Head of caudate nucleus (tissue), 42 donors: ENCODE measurements at regions not wholly inside any gene's neighbourhood (a gene's known extent, or its start where the extent isn't known, plus 50 kb on each side); places are given as distances from the start of the nearest gene placed in this dataset.

Source experiments
- DNase-seq, 42 donors: peaks; one replicate each; pipeline versions ENCODE4 v3.0.0 to v3.0.0-alpha.2; 2020 to 2021; ENCODE audit warnings: mixed read lengths in 7 of 42
- intact Hi-C: fragments of 100-400 bp; cut with DNase I; formaldehyde crosslinking; loops from one replicate; pipeline ENCODE4 v1.15.0; 2022

DNA sequence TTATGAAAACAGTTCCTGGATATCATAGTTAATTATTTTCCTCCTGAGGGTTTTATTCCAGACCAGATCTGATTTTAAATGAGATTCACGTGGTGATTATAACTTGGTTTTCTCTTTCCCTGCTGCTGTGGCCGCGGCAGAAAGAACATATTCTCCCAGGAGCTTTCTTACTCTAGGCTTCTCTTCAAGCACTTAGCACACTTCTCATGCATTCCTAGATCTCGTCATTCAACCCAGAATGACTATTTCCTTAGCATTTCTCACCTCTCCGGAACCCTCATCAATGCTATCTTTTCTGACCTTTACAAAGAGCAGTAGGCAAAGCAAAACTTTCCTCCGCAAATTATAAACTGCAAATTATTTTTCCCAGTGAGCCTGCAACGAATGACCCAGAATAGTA lies 122.9 kb downstream of the GPAT3 start:
- no peak for DNase-seq
- intact Hi-C loops: no loop called here

DNA sequence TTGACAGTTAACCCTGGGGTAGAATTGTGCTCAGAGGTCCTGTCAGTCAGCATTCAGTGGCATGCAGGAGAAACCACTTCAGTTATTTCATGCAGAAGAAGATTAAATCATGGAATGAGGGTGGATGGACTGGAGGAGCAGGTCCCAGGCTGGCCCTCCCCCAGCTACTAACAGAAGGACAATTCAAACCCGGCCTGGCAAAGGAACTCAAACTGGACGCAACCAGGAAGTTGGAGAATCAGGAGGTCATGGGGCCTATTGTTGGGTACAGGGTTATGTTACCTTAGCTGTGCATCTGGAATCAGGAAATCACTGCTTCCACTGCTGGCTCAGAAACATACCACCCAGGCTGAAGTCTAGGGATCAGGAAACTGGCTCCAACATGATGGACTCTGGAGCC lies 121.4 kb downstream of the GPAT3 start:
- intact Hi-C loops: no loop called here
- no peak for DNase-seq
